Medulla oblongata (tissue), 1 donor: ENCODE measurements at regions not wholly inside any gene's neighbourhood (a gene's known extent, or its start where the extent isn't known, plus 50 kb on each side); places are given as distances from the start of the nearest gene placed in this dataset.
"Not testable (repeated sequence)": the region's sequence is repeated elsewhere in the genome, so short reads cannot be mapped to it uniquely, and the experiment has no call there.

ENCODE experiments used
- DNase-seq: peaks from one replicate; pipeline ENCODE4 v3.0.0-alpha.2; 2015; ENCODE audit errors: extremely low spot score

DNA sequence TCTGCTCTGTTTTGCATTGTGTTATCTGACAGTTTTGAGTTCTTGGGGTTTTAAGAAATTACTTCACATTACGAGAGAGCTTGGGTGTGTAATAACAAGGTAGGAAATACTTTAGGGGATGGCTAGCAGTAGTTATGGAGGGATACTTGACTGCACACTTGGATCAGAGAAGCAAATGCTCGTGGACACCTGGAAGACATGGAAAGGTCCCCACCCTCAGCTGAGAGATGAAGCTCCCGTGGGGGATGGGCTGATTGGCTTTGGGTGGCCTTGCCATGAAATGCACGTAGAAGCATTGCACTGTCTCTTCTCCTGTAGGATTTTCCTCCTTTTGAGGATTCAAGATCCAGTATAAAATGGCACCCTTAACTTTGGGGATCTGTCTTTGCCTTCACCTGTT lies 61.5 kb upstream of the UNC93A start:
- DNase-seq, result no peak

DNA sequence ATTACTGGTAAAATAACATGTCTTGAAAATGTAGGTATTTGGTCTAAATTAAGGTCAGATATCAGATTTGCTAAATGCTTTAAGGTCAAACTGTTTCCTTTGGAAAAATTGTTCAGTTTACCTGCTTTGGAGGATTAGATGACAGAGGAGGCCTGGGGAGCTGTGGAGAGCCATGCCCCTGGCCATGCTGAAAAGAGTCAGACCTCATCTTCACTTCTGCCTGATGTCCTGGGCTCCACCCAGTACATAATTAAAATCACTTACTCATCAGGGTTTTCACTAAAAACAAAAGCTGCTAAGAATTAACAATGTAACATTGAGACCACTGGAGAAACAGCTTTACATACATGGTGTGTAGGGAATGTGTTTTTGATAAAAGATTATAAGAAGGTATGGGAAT lies 60.8 kb upstream of the UNC93A start:
- no peak for DNase-seq

DNA sequence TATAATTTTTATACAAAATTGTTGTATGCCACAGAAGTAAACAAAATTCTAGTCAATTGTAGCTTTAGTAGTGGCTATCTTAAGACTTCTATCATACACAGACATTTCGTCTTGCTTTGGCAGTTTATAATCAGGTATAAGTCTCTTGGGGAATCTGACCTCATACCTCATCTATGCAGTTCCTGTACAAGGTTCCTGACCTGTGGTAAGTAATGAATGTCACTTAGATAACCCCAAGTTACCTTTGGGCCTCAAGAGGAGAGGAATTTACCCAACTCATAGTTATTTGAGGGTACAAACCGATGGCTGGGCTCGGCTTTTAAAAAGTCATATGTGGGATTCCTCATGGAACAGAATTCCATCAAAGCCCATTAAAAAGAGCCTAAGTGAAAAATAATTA lies 58.8 kb upstream of the UNC93A start:
- DNase-seq, result no peak

DNA sequence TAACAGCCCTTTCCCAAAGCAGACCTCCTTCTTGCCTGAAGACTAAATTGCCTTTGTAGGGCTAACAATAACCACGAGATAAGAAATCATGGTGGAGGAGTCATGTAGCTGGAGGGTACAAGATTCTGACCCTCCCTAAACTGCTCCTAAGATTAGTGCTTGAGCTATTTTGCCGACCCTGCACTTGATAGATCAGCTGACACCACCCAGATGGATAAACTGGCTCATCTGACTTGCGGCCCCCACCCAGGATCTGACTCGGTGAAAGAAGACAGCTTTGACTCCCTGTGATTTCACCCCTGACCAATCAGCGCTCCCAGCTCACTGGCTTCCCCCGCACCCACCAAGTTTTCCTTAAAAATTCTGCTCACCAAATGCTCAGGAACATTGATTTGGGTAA lies 57.6 kb upstream of the UNC93A start:
- no peak for DNase-seq

DNA sequence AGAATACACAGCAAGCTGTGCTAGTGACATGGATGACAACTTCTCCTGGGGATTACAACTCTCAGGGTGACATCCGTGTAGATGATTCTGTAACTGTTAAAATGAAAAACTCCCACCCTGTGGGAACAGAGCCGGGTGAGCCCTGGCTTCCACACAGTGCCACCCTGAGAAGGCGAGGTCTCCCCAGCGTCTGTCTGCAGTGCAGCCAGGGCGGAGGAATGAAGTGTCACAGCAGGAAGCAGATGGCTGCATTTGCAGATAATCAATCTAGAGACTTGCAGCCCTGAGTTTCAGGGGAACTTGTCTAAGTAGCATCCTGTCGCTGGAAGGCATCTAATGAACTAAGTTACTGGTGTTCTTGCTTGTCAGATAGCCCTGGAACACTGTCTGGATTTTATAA lies 56.5 kb upstream of the UNC93A start:
- DNase-seq, result not testable (repeated sequence)

DNA sequence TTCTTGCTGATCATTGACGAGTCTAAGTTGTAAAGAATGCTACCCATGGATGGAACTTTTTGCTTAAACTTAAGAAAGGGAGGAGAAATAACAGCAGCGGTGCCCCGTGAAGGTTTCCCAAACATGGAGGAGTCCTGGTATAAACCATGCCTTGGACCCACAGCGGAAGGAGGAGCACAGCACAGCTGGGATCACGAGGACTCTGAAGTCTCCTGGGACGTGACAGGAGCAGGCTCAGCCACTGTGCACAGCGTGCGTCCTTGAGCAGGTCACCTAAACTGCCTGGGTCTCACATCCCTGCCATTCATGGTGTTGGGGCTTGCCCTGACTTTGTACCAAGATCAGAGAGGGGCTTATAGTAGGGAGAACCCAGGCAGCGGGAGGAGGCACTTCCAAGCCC lies 56.1 kb upstream of the UNC93A start:
- DNase-seq, result no peak

DNA sequence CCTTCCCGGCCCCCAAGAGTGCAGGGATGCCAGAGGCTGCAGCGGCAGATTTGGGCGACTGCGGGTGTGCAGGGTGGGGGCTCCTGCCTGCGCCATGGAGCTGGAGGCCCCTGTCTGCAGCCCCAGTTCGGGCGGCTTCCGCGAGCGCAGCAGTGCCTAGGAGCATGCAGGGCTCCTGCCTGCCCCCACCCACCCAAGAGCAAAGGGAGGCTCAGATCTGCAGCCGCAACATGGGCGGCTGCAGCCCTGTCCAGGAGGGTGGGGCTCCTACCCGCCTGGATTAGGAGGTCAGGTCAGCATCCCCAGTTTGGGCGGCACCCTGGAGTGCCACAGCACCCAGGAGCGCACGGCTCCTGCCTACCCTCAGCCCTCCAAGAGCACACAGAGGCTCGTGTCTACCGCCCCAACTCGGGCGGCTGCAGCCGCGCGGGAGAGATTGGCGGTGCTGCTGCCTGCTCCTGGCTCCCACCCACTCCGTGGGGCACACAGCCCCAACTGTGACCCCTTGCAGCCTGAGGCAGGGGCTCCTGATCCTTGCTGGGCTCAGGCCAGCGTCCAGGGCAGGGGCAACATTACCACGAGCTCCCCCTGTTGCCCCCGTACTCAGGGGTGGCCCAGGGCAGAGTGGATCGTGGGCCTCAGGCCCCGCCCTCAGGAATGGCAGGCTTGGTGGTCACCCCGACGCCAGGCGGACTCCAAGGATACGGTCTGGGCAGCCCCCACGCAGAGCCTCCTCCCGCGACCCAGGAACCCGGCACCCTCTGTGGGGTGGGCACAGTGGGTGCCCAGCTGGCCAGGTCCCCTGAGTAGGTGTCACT lies 55.5 kb upstream of the UNC93A start:
- DNase-seq, result no peak

DNA sequence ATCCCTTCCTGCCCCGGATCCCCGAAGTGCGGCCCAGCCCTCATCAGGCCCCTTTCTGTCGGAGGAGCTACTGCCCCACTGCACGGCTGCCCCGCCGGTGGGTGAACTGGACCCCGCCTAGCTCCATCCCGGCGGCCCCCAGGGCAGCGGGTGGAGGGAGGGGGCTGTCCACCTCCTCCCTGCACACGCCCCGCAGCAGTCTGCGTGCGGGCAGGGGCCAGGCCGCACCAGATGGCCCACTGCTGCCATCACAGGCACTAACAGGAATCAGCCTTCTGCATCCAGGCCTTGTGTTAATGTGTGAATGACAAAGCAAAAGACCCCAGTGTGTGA lies 54.9 kb upstream of the UNC93A start:
- no peak for DNase-seq

DNA sequence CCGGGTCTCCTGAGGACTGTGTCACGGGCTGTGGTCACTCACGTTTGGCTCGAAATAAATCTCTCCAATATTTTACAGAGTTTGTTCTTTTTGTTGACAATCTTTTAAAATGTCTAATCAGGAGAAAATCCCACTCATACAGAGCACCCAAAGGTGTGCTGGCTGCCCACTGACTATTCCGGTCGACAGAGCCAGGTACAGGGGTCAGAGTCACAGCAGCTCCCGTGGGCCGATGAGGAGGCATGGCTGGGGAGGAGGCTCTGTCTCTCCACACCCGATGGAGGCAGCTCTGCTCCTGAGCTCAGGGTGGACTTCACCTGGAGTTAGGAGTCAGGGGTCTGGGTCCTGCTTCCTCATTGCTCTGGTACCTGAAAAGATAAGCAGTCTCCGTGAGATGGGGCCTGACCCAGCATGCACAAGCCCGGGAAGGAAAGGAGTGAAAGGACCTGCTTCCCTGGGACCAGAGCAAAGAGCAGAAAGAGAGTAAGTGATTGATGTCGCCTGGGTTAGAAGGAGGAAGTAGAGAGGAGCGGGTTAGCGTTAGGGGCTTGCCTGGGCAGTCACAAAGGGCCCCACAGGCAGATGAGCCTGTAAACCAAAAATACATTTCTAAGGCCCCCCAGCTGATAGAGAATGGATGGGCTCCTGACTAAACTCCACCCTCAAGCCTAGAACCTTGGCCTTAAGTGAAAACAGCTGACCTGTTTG lies 53.5 kb upstream of the UNC93A start:
- DNase-seq, result no peak

DNA sequence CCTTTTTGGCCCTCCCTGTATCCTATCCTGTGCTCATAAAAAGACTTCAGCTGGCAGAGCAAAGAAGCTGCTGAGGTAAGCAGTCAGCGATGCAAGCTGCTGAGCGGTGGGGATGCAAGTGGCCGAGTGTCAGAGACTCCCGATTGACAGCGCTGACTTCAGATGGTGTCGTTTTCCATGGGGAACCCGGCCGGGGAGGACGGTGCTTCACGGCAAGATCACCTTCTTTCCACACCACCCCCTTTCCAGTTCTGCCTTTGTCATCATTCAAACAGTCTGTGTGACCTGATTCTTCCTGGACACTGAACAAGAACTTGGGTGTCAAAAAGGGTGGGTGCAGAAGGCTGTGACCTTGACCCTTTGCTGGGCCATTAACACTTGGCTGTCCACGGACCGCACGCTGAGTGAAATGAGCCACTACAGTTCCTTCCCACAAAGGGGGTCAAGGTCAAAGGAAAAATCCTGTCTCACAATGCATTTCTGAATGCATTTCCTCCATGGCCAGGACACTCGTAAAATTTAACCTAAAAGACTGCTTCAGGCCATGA lies 52.9 kb upstream of the UNC93A start:
- DNase-seq, result no peak

DNA sequence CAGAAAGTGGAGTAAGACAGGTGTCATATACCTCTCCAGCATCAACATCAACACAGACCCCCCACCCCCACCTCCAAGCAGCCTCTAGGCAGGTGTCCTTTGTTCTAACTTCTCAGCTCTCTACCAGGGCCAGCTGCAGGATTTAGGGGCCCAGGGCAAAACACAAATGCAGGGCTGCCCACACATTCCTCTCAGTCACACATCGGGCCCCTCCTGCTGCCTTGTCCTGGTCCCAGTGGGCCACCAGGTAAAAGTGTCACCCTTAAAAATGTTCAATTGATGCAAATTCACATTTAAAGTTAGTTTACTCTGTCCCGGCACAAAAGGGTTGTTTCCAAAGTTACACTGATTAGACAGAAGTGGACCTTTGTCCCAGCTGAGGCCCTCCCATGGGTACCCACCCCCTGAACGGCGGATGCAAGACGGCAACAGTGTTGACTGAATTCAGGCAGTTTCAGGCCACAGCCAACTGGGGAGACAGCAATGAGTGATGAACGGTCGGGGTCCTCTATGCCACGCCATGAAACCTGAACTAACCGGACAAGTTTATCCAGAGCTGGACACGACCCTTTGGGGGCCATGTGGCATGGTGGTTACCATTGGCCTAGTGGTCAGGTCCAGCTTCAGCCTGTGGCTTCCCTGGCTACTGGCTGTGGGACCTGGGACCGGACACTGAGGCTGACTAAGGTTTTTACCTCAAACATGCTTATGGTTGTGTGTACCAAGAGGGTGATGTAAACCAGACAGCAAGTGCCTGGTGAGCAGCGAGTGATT lies 52.2 kb upstream of the UNC93A start:
- no peak for DNase-seq

DNA sequence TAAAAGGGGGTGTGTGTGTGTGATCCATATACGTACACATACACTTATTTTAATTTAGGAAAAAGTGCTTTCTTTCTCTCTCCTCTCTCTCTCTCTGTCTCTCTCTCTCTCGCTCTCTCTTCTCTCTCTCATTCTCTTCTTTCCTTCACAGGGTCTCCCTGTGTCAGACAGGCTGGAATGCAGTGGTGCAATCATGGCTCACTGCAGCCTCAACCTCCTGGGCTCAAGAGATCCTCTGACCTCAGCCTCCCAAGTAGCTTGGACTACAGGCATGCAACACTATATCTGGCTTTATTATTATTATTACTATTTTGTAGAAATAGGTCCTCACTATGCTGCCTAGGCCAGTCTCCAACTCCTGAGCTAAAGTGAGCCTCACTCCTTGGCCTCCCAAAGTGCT lies 51.6 kb upstream of the UNC93A start:
- not testable (repeated sequence) for DNase-seq

DNA sequence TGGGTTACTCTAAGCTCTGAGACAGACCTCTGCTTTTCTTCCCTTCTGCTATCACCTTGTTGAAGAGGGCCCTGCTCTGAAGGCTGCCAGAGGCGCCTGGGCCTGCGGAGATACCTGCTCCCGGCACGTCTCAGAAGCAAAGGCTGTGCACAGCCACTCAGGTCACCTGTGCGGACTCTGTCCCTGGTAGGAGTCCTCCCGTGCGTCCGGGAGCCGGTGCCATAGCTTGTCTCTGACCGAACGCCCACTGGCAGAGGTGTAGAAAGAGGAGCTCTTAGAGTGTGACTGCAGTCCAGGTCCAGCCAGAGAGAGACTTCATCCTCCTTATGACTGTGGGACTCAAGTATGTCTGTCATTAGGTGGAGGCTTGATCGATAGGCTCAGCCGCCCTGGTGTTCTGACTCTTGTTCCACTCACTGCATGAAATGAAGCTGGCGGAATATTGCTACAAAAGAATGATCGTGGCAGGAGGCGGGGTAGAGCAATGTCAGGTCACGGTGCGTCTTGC lies 51.0 kb upstream of the UNC93A start:
- DNase-seq, result no peak
